ENCODE measurements at regions not wholly inside any gene's neighbourhood (a gene's known extent, or its start where the extent isn't known, plus 50 kb on each side); places are given as distances from the start of the nearest gene placed in this dataset.

GRCh38 chr2:220940646-220941045 lies 631.5 kb downstream of the EPHA4 start:
- peaks cover 4% of the 10 kb centered on the region for H3K9me3 Mint-ChIP-seq (ENCODE audit: low read depth)
- DNase-seq (ENCODE audit: low spot score, unreplicated experiment): no peak
- H3K36me3 Mint-ChIP-seq (ENCODE audit: insufficient read depth): no peaks in the 10 kb centered on the region
- no peaks in the 10 kb centered on the region for H3K27me3 Mint-ChIP-seq
- TF ChIP-seq CTCF (IDR thresholded peaks at IDR 0.05; ENCODE audit: unreplicated experiment): no peak
- no peak overlapping the region for H3K4me3 Mint-ChIP-seq (ENCODE audit: low read depth)
- H3K4me1 Mint-ChIP-seq (ENCODE audit: low read depth): peaks cover 23% of the 10 kb centered on the region
- no peak overlapping the region for H3K27ac Mint-ChIP-seq

GRCh38 chr2:220941683-220942082 lies 630.4 kb downstream of the EPHA4 start:
- Mint-ChIP-seq H3K4me3 (ENCODE audit: low read depth) (no peak overlapping the region), H3K27me3 (no peaks in the 10 kb centered on the region), H3K27ac (no peak overlapping the region), H3K9me3 (ENCODE audit: low read depth) (peaks cover 4% of the 10 kb centered on the region), H3K4me1 (ENCODE audit: low read depth) (peaks cover 19% of the 10 kb centered on the region), H3K36me3 (ENCODE audit: insufficient read depth) (no peaks in the 10 kb centered on the region)
- DNase-seq (ENCODE audit: low spot score, unreplicated experiment): no peak
- TF ChIP-seq CTCF (IDR thresholded peaks at IDR 0.05; ENCODE audit: unreplicated experiment): no peak

- H3K4me1 Mint-ChIP-seq (ENCODE audit: low read depth): peaks cover 1% of the 10 kb centered on the region
- no peak for TF ChIP-seq CTCF (IDR thresholded peaks at IDR 0.05; ENCODE audit: unreplicated experiment)
- no peaks in the 10 kb centered on the region for H3K36me3 Mint-ChIP-seq (ENCODE audit: insufficient read depth)
- DNase-seq (ENCODE audit: low spot score, unreplicated experiment): no peak
- H3K9me3 Mint-ChIP-seq (ENCODE audit: low read depth): no peaks in the 10 kb centered on the region
- H3K27me3 Mint-ChIP-seq: no peaks in the 10 kb centered on the region
- H3K4me3 Mint-ChIP-seq (ENCODE audit: low read depth): no peak overlapping the region
- H3K27ac Mint-ChIP-seq: no peak overlapping the region
Measured at GRCh38 chr2:220946552-220946951, 625.6 kb downstream of the EPHA4 start.

- H3K9me3 Mint-ChIP-seq (ENCODE audit: low read depth): peaks cover 4% of the 10 kb centered on the region
- no peaks in the 10 kb centered on the region for H3K27me3 Mint-ChIP-seq
- H3K4me1 Mint-ChIP-seq (ENCODE audit: low read depth): peaks cover 1% of the 10 kb centered on the region
- peaks cover 2% of the 10 kb centered on the region for H3K36me3 Mint-ChIP-seq (ENCODE audit: insufficient read depth)
- H3K4me3 Mint-ChIP-seq (ENCODE audit: low read depth): no peak overlapping the region
- DNase-seq (ENCODE audit: low spot score, unreplicated experiment): no peak
- no peak for TF ChIP-seq CTCF (IDR thresholded peaks at IDR 0.05; ENCODE audit: unreplicated experiment)
- no peak overlapping the region for H3K27ac Mint-ChIP-seq
Measured at GRCh38 chr2:220948579-220948978, 623.5 kb downstream of the EPHA4 start.

GRCh38 chr2:220949466-220949865 lies 622.6 kb downstream of the EPHA4 start:
- H3K36me3 Mint-ChIP-seq (ENCODE audit: insufficient read depth): peaks cover 2% of the 10 kb centered on the region
- H3K4me3 Mint-ChIP-seq (ENCODE audit: low read depth): no peak overlapping the region
- peaks cover 6% of the 10 kb centered on the region for H3K9me3 Mint-ChIP-seq (ENCODE audit: low read depth)
- no peaks in the 10 kb centered on the region for H3K27me3 Mint-ChIP-seq
- H3K27ac Mint-ChIP-seq: no peak overlapping the region
- TF ChIP-seq CTCF (IDR thresholded peaks at IDR 0.05; ENCODE audit: unreplicated experiment): no peak
- H3K4me1 Mint-ChIP-seq (ENCODE audit: low read depth): peaks cover 1% of the 10 kb centered on the region
- DNase-seq (ENCODE audit: low spot score, unreplicated experiment): no peak
